T-helper 2 cell treated with Interferon-gamma antibody and Interleukin-4, amounts not matched to agents 5 μg/mL and 100 μg/mL, for 36 hours (primary cell): ENCODE measurements at regions not wholly inside any gene's neighbourhood (a gene's known extent, or its start where the extent isn't known, plus 50 kb on each side); places are given as distances from the start of the nearest gene placed in this dataset.
"Not testable (repeated sequence)": the region's sequence is repeated elsewhere in the genome, so short reads cannot be mapped to it uniquely, and the experiment has no call there.

Source experiments
- DNase-seq: peaks from one replicate; pipeline ENCODE4 v3.0.0; 2021; ENCODE audit warnings: low spot score
- H3K27ac Mint-ChIP-seq: one replicate; pipeline ENCODE4 v1.8.0; 2021; ENCODE audit warnings: mild to moderate bottlenecking, mixed read lengths
- H3K27me3 Mint-ChIP-seq: one replicate; pipeline ENCODE4 v1.8.0; 2021; ENCODE audit warnings: low read depth, mixed read lengths
- H3K36me3 Mint-ChIP-seq: one replicate; pipeline ENCODE4 v1.8.0; 2021; ENCODE audit warnings: low read depth, mixed read lengths
- H3K4me1 Mint-ChIP-seq: one replicate; pipeline ENCODE4 v1.8.0; 2021; ENCODE audit warnings: low read depth, mixed read lengths
- H3K4me3 Mint-ChIP-seq: one replicate; pipeline ENCODE4 v1.8.0; 2022; ENCODE audit warnings: mild to moderate bottlenecking, moderate library complexity, mixed read lengths
- H3K9me3 Mint-ChIP-seq: one replicate; pipeline ENCODE4 v1.8.0; 2021; ENCODE audit warnings: mixed read lengths

DNA sequence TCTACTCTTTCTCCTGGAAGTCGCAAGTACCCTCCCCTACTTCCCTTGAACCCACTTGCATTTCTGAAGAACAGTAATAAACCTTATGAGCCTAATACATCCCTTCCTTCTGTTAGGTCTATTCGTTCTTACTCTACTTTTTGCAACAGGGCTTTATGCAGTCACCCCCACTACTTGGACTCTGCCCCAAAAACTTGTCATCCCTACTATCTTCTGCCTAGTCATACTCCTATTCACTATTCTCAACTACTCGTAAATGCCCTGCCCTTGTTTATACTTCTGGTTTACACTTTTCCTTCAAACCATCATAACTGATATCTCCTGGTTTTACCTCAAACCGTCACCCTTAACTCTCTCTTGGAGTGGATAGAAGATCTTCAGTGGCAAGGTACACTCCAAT, 55.2 kb upstream of the SLIT2 start:
- Mint-ChIP-seq H3K9me3 (no peaks in the 10 kb centered on the region), H3K27me3 (no peaks in the 10 kb centered on the region), H3K36me3 (no peaks in the 10 kb centered on the region), H3K27ac (no peak overlapping the region), H3K4me3 (no peak overlapping the region), H3K4me1 (no peaks in the 10 kb centered on the region)
- no peak for DNase-seq

DNA sequence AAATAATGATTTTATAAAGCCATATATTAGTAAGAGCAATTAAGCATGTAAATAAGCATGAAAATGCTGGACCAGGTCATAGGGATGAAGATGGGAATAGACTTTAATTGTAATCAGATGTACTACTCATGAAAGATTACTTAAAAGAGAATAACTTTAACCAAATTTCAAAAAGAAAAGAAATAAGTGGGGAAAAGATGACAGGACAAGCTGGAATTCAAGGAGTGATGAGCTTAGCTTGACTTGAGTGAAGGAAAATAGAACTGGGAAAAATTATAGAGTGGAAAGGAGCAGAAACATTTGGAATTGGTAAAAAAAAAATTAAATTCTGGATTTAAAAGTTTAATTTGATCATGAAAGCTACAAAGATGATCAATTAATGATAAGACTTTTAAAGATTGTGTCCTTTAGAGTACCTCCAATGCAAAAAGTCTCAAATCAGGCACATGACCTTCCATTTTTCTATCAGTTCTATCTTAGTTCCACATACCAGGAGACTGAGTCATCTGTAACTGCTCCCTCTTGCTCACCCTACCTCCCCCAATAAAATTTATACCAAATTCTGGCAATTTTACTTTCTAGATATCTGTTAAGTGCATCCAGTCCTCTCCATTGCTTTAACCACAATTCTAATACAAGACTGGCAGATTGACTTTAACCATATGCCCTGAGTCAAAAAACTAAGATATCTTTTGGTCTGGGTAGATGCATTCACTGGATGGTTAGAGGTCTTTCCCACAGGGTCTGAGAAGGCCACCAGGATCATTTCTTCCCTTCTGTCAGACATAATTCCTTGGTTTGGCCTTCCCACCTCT, 56.4 kb upstream of the SLIT2 start:
- Mint-ChIP-seq H3K4me1 (no peaks in the 10 kb centered on the region), H3K27me3 (no peaks in the 10 kb centered on the region), H3K9me3 (peaks cover 6% of the 10 kb centered on the region), H3K36me3 (no peaks in the 10 kb centered on the region), H3K4me3 (no peak overlapping the region), H3K27ac (no peak overlapping the region)
- DNase-seq, result no peak

DNA sequence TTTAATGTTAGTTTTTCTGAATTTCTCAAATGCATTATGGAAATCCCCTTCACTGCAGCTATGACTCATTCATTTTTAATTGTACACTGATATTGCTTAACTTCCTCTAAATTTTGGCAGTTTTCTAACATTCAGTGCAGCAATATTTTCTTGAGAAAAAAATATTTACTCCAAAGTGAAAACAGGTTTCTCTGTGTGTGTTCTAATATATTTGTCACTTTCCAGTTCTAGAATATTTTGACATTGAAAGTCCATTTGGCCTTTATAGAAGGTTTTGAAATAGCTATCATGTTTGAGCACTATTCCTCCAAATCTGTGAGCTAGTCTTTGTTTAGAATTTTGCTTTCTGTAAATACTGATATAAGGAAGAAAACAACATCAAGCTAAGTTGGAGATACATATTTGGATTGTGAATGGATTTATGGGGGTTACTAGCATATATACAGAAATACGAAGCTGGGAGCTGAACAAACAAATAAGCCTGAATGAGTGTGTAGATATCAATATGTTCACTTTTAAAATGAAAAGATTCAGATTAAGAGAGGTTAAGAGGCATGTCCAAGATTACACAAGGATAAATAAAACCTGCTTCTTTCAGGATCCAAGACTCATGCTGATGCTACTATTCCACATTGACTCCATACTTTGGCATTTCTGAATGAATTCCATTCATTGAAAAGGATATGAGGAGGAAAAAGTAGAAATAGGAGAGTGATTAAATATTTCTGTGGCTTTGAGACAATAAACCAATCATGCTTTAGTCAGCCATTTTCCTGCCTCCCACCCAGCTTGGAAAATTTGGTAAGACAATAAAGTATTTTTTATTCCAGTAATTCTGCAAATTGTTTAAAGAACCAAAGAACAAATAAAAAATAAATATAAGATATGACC, 57.3 kb upstream of the SLIT2 start:
- Mint-ChIP-seq H3K36me3 (no peaks in the 10 kb centered on the region), H3K4me1 (no peaks in the 10 kb centered on the region), H3K9me3 (peaks cover 15% of the 10 kb centered on the region), H3K4me3 (no peak overlapping the region), H3K27ac (no peak overlapping the region), H3K27me3 (no peaks in the 10 kb centered on the region)
- DNase-seq, result no peak

- Mint-ChIP-seq H3K27me3 (no peaks in the 10 kb centered on the region), H3K4me1 (no peaks in the 10 kb centered on the region), H3K36me3 (no peaks in the 10 kb centered on the region), H3K9me3 (peaks cover 19% of the 10 kb centered on the region), H3K27ac (no peak overlapping the region), H3K4me3 (no peak overlapping the region)
- no peak for DNase-seq
Observed at GRCh38 chr4:20193141-20193936, 58.4 kb upstream of the SLIT2 start.

GRCh38 chr4:20192736-20193135, 59.0 kb upstream of the SLIT2 start:
- no peak overlapping the region for H3K4me3 Mint-ChIP-seq
- no peaks in the 10 kb centered on the region for H3K36me3 Mint-ChIP-seq
- DNase-seq, result no peak
- peaks cover 25% of the 10 kb centered on the region for H3K9me3 Mint-ChIP-seq
- no peaks in the 10 kb centered on the region for H3K27me3 Mint-ChIP-seq
- H3K4me1 Mint-ChIP-seq, result no peaks in the 10 kb centered on the region
- no peak overlapping the region for H3K27ac Mint-ChIP-seq

DNA sequence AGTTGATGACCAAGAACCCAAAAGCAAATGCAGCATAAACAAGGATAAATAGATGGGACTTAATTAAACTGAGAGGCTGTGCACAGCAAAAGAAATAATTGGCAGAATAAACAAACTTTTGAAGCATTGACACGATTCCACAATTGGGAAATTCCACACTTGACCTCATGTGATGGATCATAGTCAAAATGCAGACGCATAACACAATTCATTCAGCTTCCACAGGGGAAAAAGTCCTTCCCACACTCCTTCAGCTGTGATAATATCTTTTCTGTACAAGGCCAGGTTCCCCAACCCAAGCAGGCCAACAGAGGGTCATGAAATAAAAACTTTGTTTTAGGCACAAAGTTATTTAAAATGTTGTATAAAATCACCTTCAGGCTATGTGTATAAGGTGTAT, 66.6 kb upstream of the SLIT2 start:
- Mint-ChIP-seq H3K4me3 (no peak overlapping the region), H3K27ac (no peak overlapping the region), H3K27me3 (no peaks in the 10 kb centered on the region), H3K36me3 (no peaks in the 10 kb centered on the region), H3K9me3 (peaks cover 49% of the 10 kb centered on the region), H3K4me1 (no peaks in the 10 kb centered on the region)
- no peak for DNase-seq

DNA sequence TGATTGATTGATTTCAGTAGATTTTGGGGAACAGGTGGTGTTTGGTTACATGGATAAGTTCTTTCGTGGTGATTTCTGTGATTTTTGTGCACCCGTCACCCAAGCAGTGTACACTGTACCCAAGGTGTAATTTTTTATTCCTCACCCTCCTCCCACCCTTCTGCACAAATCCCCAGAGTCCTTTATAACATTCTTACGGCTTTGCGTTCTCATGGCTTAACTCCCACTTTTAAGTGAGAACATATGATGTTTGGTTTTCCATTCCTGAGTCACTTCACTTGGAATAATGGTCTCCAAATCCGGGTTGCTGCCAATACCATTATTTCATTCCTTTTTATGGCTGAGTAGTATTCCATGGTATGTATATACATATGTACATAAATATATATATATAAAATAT, 68.6 kb upstream of the SLIT2 start:
- H3K27ac Mint-ChIP-seq, DNase-seq, H3K4me1 Mint-ChIP-seq, H3K36me3 Mint-ChIP-seq, H3K4me3 Mint-ChIP-seq, H3K27me3 Mint-ChIP-seq: not testable (repeated sequence)
- peaks cover 36% of the 10 kb centered on the region for H3K9me3 Mint-ChIP-seq

DNA sequence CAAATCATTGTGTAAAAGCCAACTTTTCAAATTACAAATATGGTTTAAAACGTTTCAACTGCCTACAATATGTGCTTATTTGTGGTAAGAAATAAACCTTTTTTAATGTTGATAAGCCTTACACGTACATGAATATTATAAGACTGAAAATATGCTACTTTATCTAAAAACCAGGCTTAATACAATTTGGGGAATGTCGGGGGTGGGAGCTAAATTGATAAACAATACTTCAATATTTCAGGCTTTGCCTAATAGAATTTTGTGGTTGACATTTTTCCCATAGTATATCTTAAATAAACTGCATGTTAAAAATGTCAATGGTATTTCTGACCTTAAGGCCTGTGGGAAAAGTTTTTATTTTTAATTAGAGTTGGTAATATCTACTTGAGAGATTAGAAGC, 69.8 kb upstream of the SLIT2 start:
- Mint-ChIP-seq H3K27me3 (no peaks in the 10 kb centered on the region), H3K36me3 (no peaks in the 10 kb centered on the region), H3K4me3 (no peak overlapping the region), H3K4me1 (no peaks in the 10 kb centered on the region), H3K9me3 (peaks cover 29% of the 10 kb centered on the region), H3K27ac (no peak overlapping the region)
- no peak for DNase-seq

DNA sequence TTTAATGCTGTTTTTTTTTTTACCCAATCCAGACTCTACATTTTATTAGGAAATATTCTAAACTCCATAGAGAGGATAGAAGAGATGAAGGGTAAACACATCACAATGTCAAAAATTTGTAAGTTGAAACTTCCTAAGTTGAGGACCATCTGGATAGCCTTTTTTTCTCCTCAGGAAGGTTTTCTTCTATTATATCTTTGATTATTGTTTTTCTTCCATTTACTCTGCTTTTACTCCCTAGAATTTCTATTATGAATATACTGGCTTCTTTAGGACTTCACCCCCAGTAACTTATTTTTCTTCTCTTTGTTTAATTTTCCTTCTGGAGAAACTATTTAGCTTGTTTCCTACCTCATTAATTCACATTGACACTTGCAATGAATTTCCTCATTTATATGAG, 71.2 kb upstream of the SLIT2 start:
- no peak for DNase-seq
- no peaks in the 10 kb centered on the region for H3K36me3 Mint-ChIP-seq
- H3K27ac Mint-ChIP-seq, result no peak overlapping the region
- H3K27me3 Mint-ChIP-seq, result no peaks in the 10 kb centered on the region
- no peaks in the 10 kb centered on the region for H3K4me1 Mint-ChIP-seq
- no peak overlapping the region for H3K4me3 Mint-ChIP-seq
- H3K9me3 Mint-ChIP-seq, result peaks cover 32% of the 10 kb centered on the region

GRCh38 chr4:20178902-20179576, 72.7 kb upstream of the SLIT2 start:
- H3K9me3 Mint-ChIP-seq, result peaks cover 26% of the 10 kb centered on the region
- H3K4me1 Mint-ChIP-seq, result no peaks in the 10 kb centered on the region
- no peak for DNase-seq
- no peak overlapping the region for H3K4me3 Mint-ChIP-seq
- no peaks in the 10 kb centered on the region for H3K27me3 Mint-ChIP-seq
- no peak overlapping the region for H3K27ac Mint-ChIP-seq
- H3K36me3 Mint-ChIP-seq, result no peaks in the 10 kb centered on the region

- Mint-ChIP-seq H3K4me1 (no peaks in the 10 kb centered on the region), H3K27me3 (no peaks in the 10 kb centered on the region), H3K27ac (no peak overlapping the region), H3K4me3 (no peak overlapping the region), H3K36me3 (no peaks in the 10 kb centered on the region), H3K9me3 (peaks cover 23% of the 10 kb centered on the region)
- DNase-seq, result no peak
Observed at GRCh38 chr4:20176881-20177280, 74.8 kb upstream of the SLIT2 start.

DNA sequence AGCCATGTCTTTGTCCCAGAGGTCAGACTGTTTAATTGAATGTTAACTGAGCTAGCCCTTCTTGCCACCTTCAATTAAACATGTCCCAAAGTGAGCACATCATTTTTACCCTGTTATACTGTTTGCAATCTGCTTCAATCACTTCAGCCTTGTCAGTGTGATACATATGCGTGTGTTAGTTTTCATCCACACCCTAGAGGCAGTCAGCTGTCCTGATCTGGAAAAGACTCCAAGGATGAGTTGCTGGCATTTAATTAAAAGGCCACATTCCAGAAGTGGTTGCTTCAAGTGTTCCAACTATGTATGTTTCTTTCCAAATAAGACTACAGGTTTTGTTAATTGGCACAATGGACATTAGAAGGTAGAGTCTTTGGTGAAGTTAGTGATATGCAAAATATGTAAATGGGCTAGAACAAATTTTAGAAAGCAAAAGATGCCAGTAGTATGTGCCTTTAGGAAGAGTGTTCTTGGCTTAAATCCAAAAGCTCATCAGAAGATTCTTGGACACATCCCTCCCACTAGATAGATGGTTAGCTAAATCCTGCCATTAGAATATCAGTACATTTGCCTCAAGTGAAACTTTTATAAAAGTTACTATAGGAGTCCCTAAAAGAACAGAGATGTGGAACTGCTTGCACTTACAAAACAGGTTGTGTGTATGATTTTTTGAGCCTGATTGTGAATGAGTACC, 79.5 kb upstream of the SLIT2 start:
- no peaks in the 10 kb centered on the region for H3K27me3 Mint-ChIP-seq
- H3K4me3 Mint-ChIP-seq, result no peak overlapping the region
- DNase-seq, result no peak
- H3K27ac Mint-ChIP-seq, result no peak overlapping the region
- H3K9me3 Mint-ChIP-seq, result peaks cover 14% of the 10 kb centered on the region
- H3K36me3 Mint-ChIP-seq, result no peaks in the 10 kb centered on the region
- H3K4me1 Mint-ChIP-seq, result no peaks in the 10 kb centered on the region

DNA sequence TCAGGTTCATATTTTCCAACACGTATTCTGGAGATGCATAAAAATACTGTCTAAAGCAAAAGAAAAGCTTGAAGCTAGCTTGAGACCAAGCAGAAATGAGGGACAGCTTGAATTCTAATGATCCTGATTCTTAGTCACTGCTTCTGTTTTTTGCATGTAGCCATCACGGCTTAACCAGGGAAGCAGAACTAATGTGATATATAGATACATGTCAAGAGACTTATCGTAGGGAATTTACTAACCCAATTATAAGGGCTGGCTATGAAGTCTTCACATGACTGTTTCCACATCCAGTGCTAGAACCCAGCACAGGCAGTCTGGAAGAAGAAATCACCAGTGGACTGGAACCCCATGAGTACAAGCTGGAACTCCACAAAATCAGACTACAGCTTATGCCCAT, 85.2 kb upstream of the SLIT2 start:
- no peaks in the 10 kb centered on the region for H3K4me1 Mint-ChIP-seq
- DNase-seq, result no peak
- H3K36me3 Mint-ChIP-seq, result no peaks in the 10 kb centered on the region
- H3K4me3 Mint-ChIP-seq, result no peak overlapping the region
- H3K9me3 Mint-ChIP-seq, result peaks cover 16% of the 10 kb centered on the region
- H3K27ac Mint-ChIP-seq, result no peak overlapping the region
- H3K27me3 Mint-ChIP-seq, result no peaks in the 10 kb centered on the region
